NCI-H1436 (cell line): ENCODE measurements at regions not wholly inside any gene's neighbourhood (a gene's known extent, or its start where the extent isn't known, plus 50 kb on each side); places are given as distances from the start of the nearest gene placed in this dataset.

ENCODE experiments used
- DNase-seq: peaks from one replicate; lab custom pipeline; 2025; lab: John Stamatoyannopoulos, UW

- no peak for DNase-seq
These were observed 107.0 kb downstream of the DDIT4L start for GRCh38 chr4:100083289-100083688.

- no peak for DNase-seq
These were observed 107.4 kb downstream of the DDIT4L start for GRCh38 chr4:100082852-100083251.

GRCh38 chr4:100081491-100081890 is 108.8 kb downstream of the DDIT4L start:
- no peak for DNase-seq

GRCh38 chr4:100079264-100079663 is 111.0 kb downstream of the DDIT4L start:
- no peak for DNase-seq

- no peak for DNase-seq
These were observed 113.5 kb downstream of the DDIT4L start for GRCh38 chr4:100076753-100077152.

- no peak for DNase-seq
These were observed 114.6 kb downstream of the DDIT4L start for GRCh38 chr4:100075486-100076270.

- DNase-seq = no peak
These were observed 115.2 kb downstream of the DDIT4L start for GRCh38 chr4:100075056-100075455.

- DNase-seq = no peak
These were observed 118.8 kb downstream of the DDIT4L start for GRCh38 chr4:100071506-100071905.

- no peak for DNase-seq
These were observed 119.4 kb downstream of the DDIT4L start for GRCh38 chr4:100070868-100071267.

- no peak for DNase-seq
These were observed 119.1 kb upstream of the H2AZ1 start for GRCh38 chr4:100069207-100069606.

- no peak for DNase-seq
These were observed 117.2 kb upstream of the H2AZ1 start for GRCh38 chr4:100067255-100067654.

- DNase-seq = no peak
These were observed 113.3 kb upstream of the H2AZ1 start for GRCh38 chr4:100063355-100063754.

GRCh38 chr4:100062921-100063320 is 112.8 kb upstream of the H2AZ1 start:
- DNase-seq = no peak

- DNase-seq = no peak
These were observed 111.8 kb upstream of the H2AZ1 start for GRCh38 chr4:100061835-100062234.

- peak; percentile 27 for DNase-seq
These were observed 110.8 kb upstream of the H2AZ1 start for GRCh38 chr4:100060765-100061416.

GRCh38 chr4:100059467-100059866 is 109.4 kb upstream of the H2AZ1 start:
- DNase-seq = no peak

GRCh38 chr4:100056701-100057100 is 106.6 kb upstream of the H2AZ1 start:
- no peak for DNase-seq

GRCh38 chr4:100054071-100054470 is 104.0 kb upstream of the H2AZ1 start:
- DNase-seq = no peak

- no peak for DNase-seq
These were observed 99.8 kb upstream of the H2AZ1 start for GRCh38 chr4:100049872-100050271.

- DNase-seq = no peak
These were observed 92.6 kb upstream of the H2AZ1 start for GRCh38 chr4:100042711-100043110.

GRCh38 chr4:100042235-100042634 is 92.2 kb upstream of the H2AZ1 start:
- no peak for DNase-seq

- DNase-seq = no peak
These were observed 91.6 kb upstream of the H2AZ1 start for GRCh38 chr4:100041646-100042045.

- DNase-seq = no peak
These were observed 84.1 kb upstream of the H2AZ1 start for GRCh38 chr4:100034023-100034664.
